ENCODE measurements at regions not wholly inside any gene's neighbourhood (a gene's known extent, or its start where the extent isn't known, plus 50 kb on each side); places are given as distances from the start of the nearest gene placed in this dataset.

- DNase-seq (ENCODE audit: low read depth), result no peak
These were observed 103.5 kb upstream of the TNRC6C start for GRCh38 chr17:77854759-77855745.

- no peak for DNase-seq (ENCODE audit: low read depth)
These were observed 101.8 kb upstream of the TNRC6C start for GRCh38 chr17:77856551-77857305.

- no peak for DNase-seq (ENCODE audit: low read depth)
These were observed 101.3 kb upstream of the TNRC6C start for GRCh38 chr17:77857306-77857555.

- DNase-seq (ENCODE audit: low read depth), result no peak
These were observed 100.9 kb upstream of the TNRC6C start for GRCh38 chr17:77857613-77858012.

GRCh38 chr17:77858291-77859034 is 100.0 kb upstream of the TNRC6C start:
- DNase-seq (ENCODE audit: low read depth), result no peak

- no peak for DNase-seq (ENCODE audit: low read depth)
These were observed 99.3 kb upstream of the TNRC6C start for GRCh38 chr17:77859035-77859810.

- no peak for DNase-seq (ENCODE audit: low read depth)
These were observed 97.3 kb upstream of the TNRC6C start for GRCh38 chr17:77861133-77861695.

GRCh38 chr17:77861981-77862645 is 96.4 kb upstream of the TNRC6C start:
- no peak for DNase-seq (ENCODE audit: low read depth)

- DNase-seq (ENCODE audit: low read depth), result no peak
These were observed 95.4 kb upstream of the TNRC6C start for GRCh38 chr17:77862890-77863813.

GRCh38 chr17:77863814-77864161 is 94.7 kb upstream of the TNRC6C start:
- DNase-seq (ENCODE audit: low read depth), result no peak

GRCh38 chr17:77864234-77865111 is 94.0 kb upstream of the TNRC6C start:
- DNase-seq (ENCODE audit: low read depth), result no peak

GRCh38 chr17:77865112-77865611 is 93.3 kb upstream of the TNRC6C start:
- no peak for DNase-seq (ENCODE audit: low read depth)

- DNase-seq (ENCODE audit: low read depth), result no peak
These were observed 92.8 kb upstream of the TNRC6C start for GRCh38 chr17:77865716-77866115.

- DNase-seq (ENCODE audit: low read depth), result no peak
These were observed 91.2 kb upstream of the TNRC6C start for GRCh38 chr17:77867308-77867781.

- no peak for DNase-seq (ENCODE audit: low read depth)
These were observed 90.4 kb upstream of the TNRC6C start for GRCh38 chr17:77867976-77868713.

- no peak for DNase-seq (ENCODE audit: low read depth)
These were observed 89.4 kb upstream of the TNRC6C start for GRCh38 chr17:77869041-77869599.

- no peak for DNase-seq (ENCODE audit: low read depth)
These were observed 88.8 kb upstream of the TNRC6C start for GRCh38 chr17:77869665-77870132.

All from HS-5 (cell line).